HG03103 (cell line): ENCODE measurements at regions not wholly inside any gene's neighbourhood (a gene's known extent, or its start where the extent isn't known, plus 50 kb on each side); places are given as distances from the start of the nearest gene placed in this dataset.
"Not testable (repeated sequence)": the region's sequence is repeated elsewhere in the genome, so short reads cannot be mapped to it uniquely, and the experiment has no call there.

ENCODE experiments used
- ATAC-seq: cut with Tn5 transposase; IDR thresholded peaks from one replicate; pipeline ENCODE4 v1.9.1; 2021; ENCODE audit warnings: low read depth; ENCODE audit not compliant: unreplicated experiment

DNA sequence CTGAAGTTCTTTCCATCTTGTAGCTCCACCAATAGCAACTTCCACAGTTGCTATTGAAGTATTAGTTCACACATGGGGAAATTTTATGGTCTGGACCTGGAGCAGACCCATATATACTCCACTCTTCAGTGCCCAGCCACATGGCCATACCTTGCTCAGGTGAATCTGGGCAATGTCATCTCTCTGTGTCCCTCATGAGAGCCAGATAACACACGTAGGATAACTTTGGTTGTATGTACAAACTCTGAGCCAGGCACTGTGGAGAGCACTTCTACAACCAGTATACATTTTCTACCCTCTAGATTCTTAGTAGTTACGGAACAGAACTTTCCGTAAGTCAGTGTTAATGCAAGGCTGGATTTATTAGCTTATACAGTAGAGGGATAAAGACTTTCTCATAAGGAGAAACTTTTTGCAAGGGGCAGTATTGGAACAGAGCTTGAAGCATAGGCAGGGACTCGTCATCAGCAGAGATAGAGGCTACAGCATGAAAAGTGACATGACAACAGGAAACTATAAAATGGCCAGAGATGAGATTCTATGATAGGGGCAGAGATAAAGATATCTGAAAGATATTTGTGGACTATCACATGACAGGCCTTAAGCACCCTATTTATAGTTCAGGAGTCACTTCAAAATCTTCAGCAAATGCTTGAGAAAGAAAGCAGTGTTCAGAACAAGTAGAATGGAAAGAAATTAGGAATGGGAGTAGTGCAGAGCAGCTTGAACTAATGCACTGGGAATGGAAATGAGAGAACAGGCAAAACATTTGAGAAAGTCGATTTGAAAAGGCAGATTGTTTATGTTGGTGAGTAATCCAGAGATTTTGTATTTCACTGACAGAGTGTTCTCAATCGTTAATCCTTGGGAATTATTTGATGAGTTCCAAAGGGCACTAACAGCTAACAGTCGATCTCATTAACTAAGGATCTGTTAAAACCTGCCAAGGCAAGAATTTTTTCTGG is 481.8 kb downstream of the USP25 start:
- no peak for ATAC-seq

- ATAC-seq = no peak
Measured at GRCh38 chr21:16213518-16213917, 483.7 kb downstream of the USP25 start.

DNA sequence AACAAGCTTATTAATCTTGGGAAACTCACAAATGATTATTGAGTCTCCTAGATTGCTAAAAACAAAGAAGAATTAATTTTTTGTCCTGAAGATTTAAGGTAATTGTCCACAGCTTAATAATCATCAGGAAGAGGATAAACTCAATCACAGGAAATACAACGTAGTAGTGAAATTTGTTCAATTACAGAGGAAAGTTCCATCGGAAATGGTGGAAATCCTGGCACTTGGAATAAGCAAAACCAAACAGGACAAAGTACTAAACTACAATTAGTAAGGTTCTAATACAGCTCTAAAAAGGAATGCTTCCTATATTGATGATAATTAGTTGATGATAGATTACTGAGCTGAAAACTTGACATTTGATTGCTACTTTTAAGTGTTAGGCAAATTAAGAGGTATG is 485.4 kb downstream of the USP25 start:
- no peak for ATAC-seq

- no peak for ATAC-seq
Measured at GRCh38 chr21:16215663-16216183, 485.9 kb downstream of the USP25 start.

DNA sequence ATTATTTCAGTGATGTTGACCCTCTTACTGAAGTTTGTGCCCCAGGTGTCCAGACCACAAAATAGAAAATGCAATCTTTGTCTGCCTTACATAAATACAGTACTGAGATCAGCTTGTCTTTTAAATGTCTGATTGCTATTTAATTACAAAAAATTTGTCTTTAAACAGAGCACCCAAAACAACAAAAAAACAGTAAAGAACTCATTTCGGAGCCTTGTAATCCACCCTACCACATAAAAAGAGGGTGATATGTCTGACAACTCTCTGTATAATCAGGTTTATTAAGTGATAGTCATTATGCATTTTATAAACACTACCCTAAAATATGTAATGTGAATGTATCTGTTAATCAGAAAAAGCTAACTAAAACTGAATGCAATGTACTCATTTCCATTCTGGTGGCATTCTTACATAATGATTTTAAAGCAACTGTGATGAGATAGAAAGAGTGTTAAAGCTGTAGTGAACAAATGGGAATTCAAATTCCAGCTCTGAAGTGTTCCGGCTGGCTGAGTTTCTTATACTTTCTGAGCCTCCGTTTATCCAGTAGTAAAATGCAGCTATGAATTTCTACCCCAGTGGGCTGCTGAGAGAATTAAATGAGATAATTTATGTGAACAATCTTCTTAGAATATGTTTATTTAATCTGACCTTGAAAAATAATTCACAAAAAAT is 486.6 kb downstream of the USP25 start:
- ATAC-seq = no peak

DNA sequence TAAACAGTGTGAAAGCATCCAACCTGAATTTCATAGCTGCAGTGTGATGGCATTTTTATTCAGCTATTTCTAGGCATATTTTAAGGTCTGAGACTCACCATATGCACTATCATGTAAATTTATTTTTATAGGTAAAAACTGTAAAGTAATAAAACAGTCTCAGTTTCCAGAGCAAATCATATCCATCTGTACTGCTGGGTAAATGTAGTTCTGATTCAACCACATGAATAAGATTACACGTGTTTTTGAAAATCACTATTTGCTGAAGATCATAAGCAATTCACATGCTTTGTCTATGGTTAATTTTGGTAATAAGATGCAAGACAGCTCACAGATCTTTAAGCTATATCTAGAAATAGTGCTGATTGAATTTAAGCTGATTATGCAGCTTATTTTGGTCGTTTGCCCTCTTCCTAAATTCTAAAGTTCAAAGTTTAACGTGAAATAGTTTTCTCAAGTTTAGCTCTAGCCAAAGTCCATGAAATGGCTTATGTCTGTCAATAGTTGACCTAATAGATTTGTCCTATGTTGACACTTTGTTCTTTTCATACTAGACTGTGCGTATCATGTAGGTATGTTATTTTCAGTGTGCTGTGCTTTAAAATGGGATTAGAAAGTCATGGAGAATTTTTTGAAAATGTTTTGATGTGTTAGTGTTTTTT is 489.0 kb downstream of the USP25 start:
- no peak for ATAC-seq

DNA sequence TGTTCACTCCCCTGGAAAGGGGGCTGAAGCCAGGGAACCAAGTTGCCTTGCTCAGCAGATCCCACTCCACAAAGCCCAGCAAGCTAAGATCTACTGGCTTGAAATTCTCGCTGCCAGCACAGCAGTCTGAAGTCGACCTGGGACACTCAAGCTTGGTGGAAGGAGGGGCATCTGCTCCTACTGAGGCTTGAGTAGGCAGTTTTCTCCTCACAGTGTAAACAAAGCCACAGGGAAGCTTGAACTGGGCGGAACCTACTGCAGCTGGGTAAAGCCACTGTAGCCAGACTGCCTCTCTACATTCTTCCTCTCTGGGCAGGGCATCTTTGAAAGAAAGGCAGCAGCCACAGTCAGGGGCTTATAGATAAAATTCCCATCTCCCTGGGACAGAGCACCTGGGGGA is 495.0 kb downstream of the USP25 start:
- ATAC-seq = not testable (repeated sequence)

- no peak for ATAC-seq
Measured at GRCh38 chr21:16239659-16240265, 510.0 kb downstream of the USP25 start.

DNA sequence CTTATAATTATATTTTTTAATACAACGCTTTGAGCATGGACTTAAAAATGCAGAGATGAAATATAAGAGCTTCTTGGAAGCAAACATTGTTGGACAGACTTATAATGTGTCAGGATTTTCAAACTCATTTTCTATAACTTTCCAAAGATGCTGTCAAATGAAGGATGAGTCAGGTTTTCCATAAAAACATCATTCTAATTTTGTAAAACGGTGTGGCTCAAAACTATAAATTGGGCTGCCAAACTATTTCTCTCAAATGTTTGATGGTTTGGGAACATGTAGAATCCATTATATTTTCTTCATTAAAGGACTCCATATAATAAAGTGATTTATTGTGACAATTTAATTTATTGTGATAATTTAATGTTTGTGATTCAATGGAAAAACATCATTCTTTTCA is 511.2 kb downstream of the USP25 start:
- no peak for ATAC-seq

GRCh38 chr21:16241479-16241963 is 511.7 kb downstream of the USP25 start:
- ATAC-seq = no peak

GRCh38 chr21:16243396-16243795 is 513.6 kb downstream of the USP25 start:
- no peak for ATAC-seq

DNA sequence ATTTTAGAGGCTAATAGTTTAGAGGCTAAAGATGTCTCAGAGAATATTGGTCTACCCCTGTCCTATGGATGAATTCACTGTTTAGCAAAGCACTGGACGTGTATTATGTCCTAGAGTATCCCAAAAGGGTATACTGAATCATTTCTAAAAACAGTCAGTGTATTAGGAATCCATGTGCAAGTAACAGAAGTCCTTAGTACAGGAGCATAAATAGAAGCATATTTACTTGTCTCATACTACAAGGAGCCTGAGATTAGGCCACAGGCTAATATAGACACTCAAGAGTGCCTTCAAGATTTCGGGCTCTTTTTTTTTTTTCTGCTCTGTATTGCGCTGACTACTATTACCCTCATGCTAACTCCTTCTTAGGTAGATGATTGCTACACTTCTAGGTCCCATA is 518.9 kb downstream of the USP25 start:
- ATAC-seq = no peak

GRCh38 chr21:16250273-16250672 is 520.5 kb downstream of the USP25 start:
- ATAC-seq = no peak

- no peak for ATAC-seq
Measured at GRCh38 chr21:16258844-16259611, 529.2 kb downstream of the USP25 start.

DNA sequence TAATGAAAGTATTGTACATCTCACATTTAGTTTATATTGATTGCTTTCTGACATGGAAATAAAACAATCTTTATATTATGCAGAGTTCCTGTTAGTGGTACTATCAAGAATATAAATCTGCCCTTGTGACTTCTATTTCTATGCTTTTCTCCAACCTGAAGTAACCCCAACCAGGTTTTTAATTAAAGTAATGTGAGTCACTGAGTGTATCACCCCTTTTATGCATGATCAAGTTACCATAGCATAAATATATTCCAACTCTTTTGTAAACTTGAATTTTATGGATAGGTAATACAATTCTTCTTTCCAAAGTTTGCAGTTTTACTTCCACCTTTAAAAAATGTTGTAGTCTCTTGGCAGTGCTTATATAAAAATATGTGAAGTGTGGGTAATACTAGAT is 532.3 kb downstream of the USP25 start:
- ATAC-seq = no peak

DNA sequence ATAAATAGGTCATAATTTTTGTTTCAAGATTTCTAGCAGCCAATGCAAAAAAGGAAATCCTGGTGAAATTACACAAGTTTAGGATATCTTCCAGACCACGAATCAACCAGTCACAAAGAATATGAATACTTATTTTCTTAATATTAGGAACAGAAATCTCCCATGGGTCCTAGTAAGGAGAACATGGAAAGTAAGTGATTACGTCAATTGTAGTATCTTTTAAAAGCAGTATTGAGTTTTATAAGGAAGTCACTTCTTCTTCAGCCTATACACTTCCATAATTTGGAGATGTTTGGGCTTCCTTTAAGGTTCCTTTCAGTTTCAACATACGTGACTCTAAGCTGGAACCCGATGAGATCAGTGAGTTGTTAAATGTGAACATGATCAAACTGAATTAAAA is 534.5 kb downstream of the USP25 start:
- peak; percentile 58 for ATAC-seq

DNA sequence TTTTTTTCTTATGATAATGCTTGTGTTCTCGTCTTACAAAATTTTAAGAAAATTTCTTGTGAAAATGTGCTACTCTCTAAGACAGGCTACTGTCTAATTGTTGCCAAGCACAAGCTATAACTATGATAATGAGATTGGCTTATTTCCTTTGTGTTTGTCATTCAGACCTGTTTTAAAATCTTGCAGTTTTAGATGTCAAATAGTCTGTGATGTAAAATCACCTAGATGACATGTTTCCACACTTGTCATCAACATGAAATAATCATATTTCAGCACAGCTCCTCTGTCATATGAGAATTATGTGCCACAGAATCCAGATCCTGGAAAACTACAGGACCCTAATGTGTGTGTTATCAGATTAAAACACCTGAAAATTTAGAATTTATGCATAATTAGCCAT is 539.7 kb downstream of the USP25 start:
- ATAC-seq = no peak

GRCh38 chr21:16279731-16280581 is 550.2 kb downstream of the USP25 start:
- ATAC-seq = no peak

DNA sequence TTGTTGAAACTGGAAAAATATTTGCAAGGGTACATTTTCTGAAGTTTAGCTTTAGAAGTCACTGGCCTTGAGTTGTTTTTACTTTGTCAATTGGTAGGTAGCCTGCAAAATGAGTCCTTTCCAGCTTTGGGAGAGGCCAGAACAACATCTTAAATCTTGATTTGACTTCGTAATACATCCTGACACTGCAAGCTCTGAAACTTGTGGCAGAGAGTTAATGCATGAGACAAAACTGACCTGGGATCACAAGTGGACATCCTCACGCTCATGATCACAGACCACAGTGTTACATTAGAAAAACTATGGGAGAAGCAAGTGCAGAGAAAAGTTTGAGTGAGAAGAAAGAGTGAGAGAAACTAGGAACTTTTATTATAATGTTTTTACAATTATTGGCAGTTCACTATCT is 550.9 kb downstream of the USP25 start:
- ATAC-seq = no peak
